ENCODE measurements at regions not wholly inside any gene's neighbourhood (a gene's known extent, or its start where the extent isn't known, plus 50 kb on each side); places are given as distances from the start of the nearest gene placed in this dataset.

DNA sequence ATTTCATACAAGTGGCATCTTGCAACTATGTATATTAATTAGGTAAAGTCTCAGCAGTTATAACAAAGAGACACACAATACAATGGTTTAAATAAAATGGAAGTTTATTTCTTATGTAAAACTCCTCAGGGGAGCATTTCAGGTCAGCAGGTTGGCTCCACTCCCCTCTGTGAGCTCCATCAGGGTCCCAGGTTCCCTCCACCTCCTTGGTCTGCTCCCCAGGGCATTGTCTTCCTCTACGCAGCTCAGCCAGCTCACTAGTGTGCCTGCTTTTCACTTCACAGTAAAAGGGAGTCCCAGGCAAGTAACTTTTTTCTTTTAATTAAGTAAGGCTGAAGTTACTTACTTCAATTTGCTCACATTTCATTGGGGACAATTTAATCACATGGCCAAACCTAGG lies 135.3 kb upstream of the FNDC3A start:
- TF ChIP-seq ZNF507 (tag; conservative IDR thresholded peaks at IDR 0.05) = no peak
- TF ChIP-seq CTCF (IDR thresholded peaks at IDR 0.05 in 2 of 3, conservative IDR thresholded peaks at IDR 0.05 in 1 of 3; ENCODE audit: insufficient read depth in 2 of 3, low read depth in 1 of 3, low read length in 3 of 3) = no peak
- TF ChIP-seq, protein P1, sequence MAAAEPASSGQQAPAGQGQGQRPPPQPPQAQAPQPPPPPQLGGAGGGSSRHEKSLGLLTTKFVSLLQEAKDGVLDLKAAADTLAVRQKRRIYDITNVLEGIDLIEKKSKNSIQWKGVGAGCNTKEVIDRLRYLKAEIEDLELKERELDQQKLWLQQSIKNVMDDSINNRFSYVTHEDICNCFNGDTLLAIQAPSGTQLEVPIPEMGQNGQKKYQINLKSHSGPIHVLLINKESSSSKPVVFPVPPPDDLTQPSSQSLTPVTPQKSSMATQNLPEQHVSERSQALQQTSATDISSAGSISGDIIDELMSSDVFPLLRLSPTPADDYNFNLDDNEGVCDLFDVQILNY (CRISPR knock-in tag; IDR thresholded peaks at IDR 0.05) = no peak
- TF ChIP-seq FOS (IDR thresholded peaks at IDR 0.05; ENCODE audit: extremely low read depth, insufficient read length) = no peak
- TF ChIP-seq REST (IDR thresholded peaks at IDR 0.05; ENCODE audit: borderline replicate concordance) = no peak
- no peak for TF ChIP-seq REST (CRISPR knock-in tag; IDR thresholded peaks at IDR 0.05; ENCODE audit: low read depth)
- TF ChIP-seq POLR2A (conservative IDR thresholded peaks at IDR 0.05) = no peak
- no peak for TF ChIP-seq ASH1L (IDR thresholded peaks at IDR 0.05; ENCODE audit: borderline replicate concordance, low read depth, partially characterized antibody)
- no peak for TF ChIP-seq ZNF445 (CRISPR knock-in tag; IDR thresholded peaks at IDR 0.05; ENCODE audit: low read depth)
- no peak for TF ChIP-seq SRF (CRISPR knock-in tag; IDR thresholded peaks at IDR 0.05)
- no peak for TF ChIP-seq ETV6 (IDR thresholded peaks at IDR 0.05; ENCODE audit: borderline replicate concordance in 1 of 2, low read depth in 2 of 2, low read length in 1 of 2)
- no peak for TF ChIP-seq ETV6 (CRISPR knock-in tag; IDR thresholded peaks at IDR 0.05; ENCODE audit: borderline replicate concordance)

Measured in K562 (cell line).